Adrenal gland (tissue), 5 donors: ENCODE measurements at regions not wholly inside any gene's neighbourhood (a gene's known extent, or its start where the extent isn't known, plus 50 kb on each side); places are given as distances from the start of the nearest gene placed in this dataset.

Source experiments
- POLR2A ChIP-seq, 2 donors: fragments of 450-650 bp; IDR thresholded peaks; one replicate each; pipeline ENCODE4 v1.6.1; 2017; ENCODE audit warnings: antibody characterized with exemption in 2 of 2, mild to moderate bottlenecking in 2 of 2, moderate library complexity in 1 of 2
- TF ChIP-seq, protein P1 (sequence below), 6 experiments: fragments of 450-650 bp in 4 of 6; fragments of 200-600 bp in 2 of 6; sonication (generic) in 1 of 6; IDR thresholded peaks; 1 replicate in 5 of 6; 2 replicates in 1 of 6; pipeline versions ENCODE4 v1.5.1 to v1.8.0; 2016 to 2021; ENCODE audit warnings: antibody characterized with exemption in 6 of 6, mild to moderate bottlenecking in 2 of 6, moderate library complexity in 1 of 6
- donor health status: DM: no; HTN: no; CAD: no.

DNA sequence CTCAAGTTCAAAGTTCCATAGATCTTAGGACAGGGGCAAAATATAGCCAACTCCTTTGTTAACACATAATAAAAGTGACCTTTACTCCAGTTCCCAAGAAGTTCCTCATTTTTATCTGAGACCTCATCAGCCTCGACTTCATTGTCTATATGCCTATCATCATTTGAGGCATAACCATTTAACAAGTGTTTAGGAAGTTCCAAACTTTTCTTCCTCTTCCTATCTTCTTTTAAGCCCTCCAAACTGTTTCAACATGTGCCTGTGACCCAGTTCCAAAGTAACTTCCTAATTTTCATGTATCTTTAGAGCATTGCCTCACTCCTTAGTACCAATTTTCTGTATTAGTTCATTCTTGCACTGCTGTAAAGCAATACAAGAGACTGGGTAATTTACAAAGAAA, 569.1 kb downstream of the ANKRD7 start:
- TF ChIP-seq, protein P1, sequence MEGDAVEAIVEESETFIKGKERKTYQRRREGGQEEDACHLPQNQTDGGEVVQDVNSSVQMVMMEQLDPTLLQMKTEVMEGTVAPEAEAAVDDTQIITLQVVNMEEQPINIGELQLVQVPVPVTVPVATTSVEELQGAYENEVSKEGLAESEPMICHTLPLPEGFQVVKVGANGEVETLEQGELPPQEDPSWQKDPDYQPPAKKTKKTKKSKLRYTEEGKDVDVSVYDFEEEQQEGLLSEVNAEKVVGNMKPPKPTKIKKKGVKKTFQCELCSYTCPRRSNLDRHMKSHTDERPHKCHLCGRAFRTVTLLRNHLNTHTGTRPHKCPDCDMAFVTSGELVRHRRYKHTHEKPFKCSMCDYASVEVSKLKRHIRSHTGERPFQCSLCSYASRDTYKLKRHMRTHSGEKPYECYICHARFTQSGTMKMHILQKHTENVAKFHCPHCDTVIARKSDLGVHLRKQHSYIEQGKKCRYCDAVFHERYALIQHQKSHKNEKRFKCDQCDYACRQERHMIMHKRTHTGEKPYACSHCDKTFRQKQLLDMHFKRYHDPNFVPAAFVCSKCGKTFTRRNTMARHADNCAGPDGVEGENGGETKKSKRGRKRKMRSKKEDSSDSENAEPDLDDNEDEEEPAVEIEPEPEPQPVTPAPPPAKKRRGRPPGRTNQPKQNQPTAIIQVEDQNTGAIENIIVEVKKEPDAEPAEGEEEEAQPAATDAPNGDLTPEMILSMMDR (IDR thresholded peaks at IDR 0.05), result no peak
- no peak for TF ChIP-seq POLR2A (IDR thresholded peaks at IDR 0.05)
